Left lobe of liver (tissue), 2 donors: ENCODE measurements at regions not wholly inside any gene's neighbourhood (a gene's known extent, or its start where the extent isn't known, plus 50 kb on each side); places are given as distances from the start of the nearest gene placed in this dataset.

Experiments
- ATAC-seq: fragments of 200-7000 bp; cut with Tn5 transposase; one replicate; pipeline ENCODE4 v1.9.1; 2020; ENCODE audit warnings: mild to moderate bottlenecking, moderate library complexity
- DNase-seq: peaks from one replicate; pipeline ENCODE4 v3.0.0-alpha.2; 2020; ENCODE audit warnings: low spot score
- donor health status: DM: no; HTN: no; CAD: no; lungs with moderate emphysema.
- donor health status: DM: no; HTN: yes; CAD: no.

GRCh38 chr21:31470896-31471694, 127.0 kb upstream of the TIAM1 start:
- ATAC-seq = no peak
- DNase-seq = no peak

- ATAC-seq (no peak), DNase-seq (no peak)
Measured at GRCh38 chr21:31460980-31461379, 116.9 kb upstream of the TIAM1 start.

- ATAC-seq (no peak), DNase-seq (no peak)
Measured at GRCh38 chr21:31459457-31459856, 115.4 kb upstream of the TIAM1 start.

GRCh38 chr21:31457675-31458074, 113.6 kb upstream of the TIAM1 start:
- DNase-seq (peak; percentile 50), ATAC-seq (peak; percentile 78)

- ATAC-seq = no peak
Measured at GRCh38 chr21:31456201-31456600, 112.1 kb upstream of the TIAM1 start.

GRCh38 chr21:31455506-31455905, 111.4 kb upstream of the TIAM1 start:
- DNase-seq = no peak
- no peak for ATAC-seq

More at GRCh38 chr21:31456201-31456600, 112.1 kb upstream of the TIAM1 start:
- DNase-seq = no peak

- DNase-seq = no peak
- ATAC-seq = no peak
Measured at GRCh38 chr21:31450980-31451379, 106.9 kb upstream of the TIAM1 start.

- ATAC-seq = no peak
- DNase-seq = no peak
Measured at GRCh38 chr21:31449921-31450535, 106.0 kb upstream of the TIAM1 start.

- ATAC-seq (no peak), DNase-seq (no peak)
Measured at GRCh38 chr21:31448496-31448895, 104.4 kb upstream of the TIAM1 start.

- DNase-seq (no peak), ATAC-seq (no peak)
Measured at GRCh38 chr21:31447505-31447904, 103.4 kb upstream of the TIAM1 start.

GRCh38 chr21:31446226-31446855, 102.3 kb upstream of the TIAM1 start:
- no peak for ATAC-seq

GRCh38 chr21:31445137-31445536, 101.1 kb upstream of the TIAM1 start:
- ATAC-seq = no peak
- DNase-seq = no peak

More at GRCh38 chr21:31446226-31446855, 102.3 kb upstream of the TIAM1 start:
- no peak for DNase-seq

GRCh38 chr21:31443736-31444521, 99.9 kb upstream of the TIAM1 start:
- DNase-seq (no peak), ATAC-seq (no peak)

GRCh38 chr21:31442339-31442738, 98.3 kb upstream of the TIAM1 start:
- no peak for ATAC-seq

GRCh38 chr21:31429506-31429905, 85.4 kb upstream of the TIAM1 start:
- DNase-seq = no peak
- no peak for ATAC-seq

More at GRCh38 chr21:31442339-31442738, 98.3 kb upstream of the TIAM1 start:
- no peak for DNase-seq

- ATAC-seq (no peak), DNase-seq (no peak)
Measured at GRCh38 chr21:31426235-31426797, 82.3 kb upstream of the TIAM1 start.

- no peak for ATAC-seq
- DNase-seq = no peak
Measured at GRCh38 chr21:31425138-31425537, 81.1 kb upstream of the TIAM1 start.

- no peak for DNase-seq
Measured at GRCh38 chr21:31424058-31424457, 80.0 kb upstream of the TIAM1 start.

GRCh38 chr21:31420988-31421387, 76.9 kb upstream of the TIAM1 start:
- no peak for ATAC-seq
- no peak for DNase-seq

More at GRCh38 chr21:31424058-31424457, 80.0 kb upstream of the TIAM1 start:
- no peak for ATAC-seq

GRCh38 chr21:31420354-31420753, 76.3 kb upstream of the TIAM1 start:
- ATAC-seq (no peak), DNase-seq (no peak)
